ENCODE measurements at regions not wholly inside any gene's neighbourhood (a gene's known extent, or its start where the extent isn't known, plus 50 kb on each side); places are given as distances from the start of the nearest gene placed in this dataset.
A peak's percentile ranks its signal among the peaks of the same experiment; 100 is the strongest.
"Not testable (repeated sequence)": the region's sequence is repeated elsewhere in the genome, so short reads cannot be mapped to it uniquely, and the experiment has no call there.

DNA sequence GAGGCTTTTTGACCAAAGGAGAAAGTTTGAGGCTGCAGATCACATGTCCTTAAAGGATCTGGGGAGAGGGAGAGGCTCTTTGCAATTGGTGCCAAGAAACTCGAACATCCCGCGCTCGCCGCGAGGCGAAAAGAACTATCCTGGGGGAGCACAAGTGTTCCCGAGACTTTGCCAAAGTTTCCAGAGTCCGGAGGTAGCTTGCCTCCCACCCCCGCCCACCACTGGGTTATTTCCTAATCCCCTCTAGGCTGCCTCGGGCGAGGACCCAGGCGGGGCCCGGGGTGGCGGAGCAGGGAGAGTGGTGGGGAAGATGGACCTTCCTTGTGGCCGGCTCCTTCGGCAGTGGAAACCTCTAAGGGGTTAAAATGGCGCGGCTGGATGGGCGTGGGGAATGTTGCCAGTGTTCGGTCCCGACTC lies 114.5 kb downstream of the KCNRG start:
- no peak for DNase-seq

DNA sequence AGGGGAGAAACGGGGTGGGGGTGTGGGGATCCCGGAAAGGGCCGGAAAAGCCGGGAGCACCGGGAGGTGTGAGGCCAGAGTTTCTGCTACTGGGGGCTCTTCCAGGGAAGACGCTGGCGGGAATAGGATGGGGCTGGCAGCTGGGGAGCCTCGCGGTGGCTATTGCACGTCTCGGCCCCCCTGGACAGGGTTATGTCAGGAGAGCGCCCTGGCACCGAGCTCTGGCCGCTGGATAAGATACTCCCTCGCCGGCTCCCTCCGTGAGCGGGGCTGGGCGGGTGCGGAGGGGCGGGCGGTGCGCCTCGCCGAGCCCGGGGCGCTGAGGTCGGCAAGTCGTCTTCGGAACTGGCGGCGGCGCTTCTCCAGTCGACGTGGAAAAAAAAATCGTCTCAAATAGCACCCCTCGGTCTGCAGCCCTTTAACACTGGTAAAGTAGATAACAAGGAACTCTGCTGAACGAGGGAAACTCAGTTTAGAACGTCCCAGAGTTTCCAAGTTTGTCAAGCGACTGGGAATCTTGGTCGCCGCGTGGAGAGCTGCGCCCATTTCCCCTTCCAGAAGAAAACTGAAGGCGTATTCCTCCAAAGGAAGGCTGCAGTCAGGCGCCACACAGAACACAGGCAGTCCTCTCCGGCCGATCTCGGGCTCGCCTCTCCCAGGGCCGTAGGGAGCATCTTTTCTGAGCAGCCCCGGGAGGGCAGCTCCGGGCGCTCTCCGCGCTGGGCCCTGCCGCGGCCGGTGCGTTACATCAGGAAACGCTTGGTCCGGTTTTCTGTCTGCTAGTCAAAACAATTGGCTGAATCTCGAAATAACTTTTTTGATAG lies 115.1 kb downstream of the KCNRG start:
- DNase-seq, result peak in 3 of 51 donors; percentile 7 to 20 (median 20)

GRCh38 chr13:50131920-50132903 lies 117.0 kb downstream of the KCNRG start:
- DNase-seq, result no peak

DNA sequence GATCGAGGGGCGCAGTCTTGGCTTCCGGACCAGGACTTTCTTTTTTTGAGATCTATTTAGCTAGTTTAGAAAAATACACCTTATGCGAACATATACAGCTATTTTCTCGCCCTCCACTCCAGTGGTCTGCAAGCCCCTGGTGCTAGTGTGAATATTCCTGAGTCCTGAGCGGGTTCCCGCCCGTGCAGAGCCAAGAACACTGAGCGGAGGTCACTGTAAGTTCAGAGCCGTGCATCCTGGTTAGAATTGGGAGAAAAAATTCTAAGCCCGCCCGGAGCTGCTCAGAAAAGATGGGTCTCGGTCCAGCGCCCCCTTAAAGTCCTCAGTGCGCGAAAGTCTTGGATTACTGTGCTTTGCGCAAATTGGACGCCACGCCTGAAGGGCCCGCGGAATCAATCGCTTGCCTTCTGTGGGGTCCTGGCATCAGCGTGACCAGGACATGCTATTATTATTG lies 117.7 kb downstream of the KCNRG start:
- DNase-seq, result no peak

DNA sequence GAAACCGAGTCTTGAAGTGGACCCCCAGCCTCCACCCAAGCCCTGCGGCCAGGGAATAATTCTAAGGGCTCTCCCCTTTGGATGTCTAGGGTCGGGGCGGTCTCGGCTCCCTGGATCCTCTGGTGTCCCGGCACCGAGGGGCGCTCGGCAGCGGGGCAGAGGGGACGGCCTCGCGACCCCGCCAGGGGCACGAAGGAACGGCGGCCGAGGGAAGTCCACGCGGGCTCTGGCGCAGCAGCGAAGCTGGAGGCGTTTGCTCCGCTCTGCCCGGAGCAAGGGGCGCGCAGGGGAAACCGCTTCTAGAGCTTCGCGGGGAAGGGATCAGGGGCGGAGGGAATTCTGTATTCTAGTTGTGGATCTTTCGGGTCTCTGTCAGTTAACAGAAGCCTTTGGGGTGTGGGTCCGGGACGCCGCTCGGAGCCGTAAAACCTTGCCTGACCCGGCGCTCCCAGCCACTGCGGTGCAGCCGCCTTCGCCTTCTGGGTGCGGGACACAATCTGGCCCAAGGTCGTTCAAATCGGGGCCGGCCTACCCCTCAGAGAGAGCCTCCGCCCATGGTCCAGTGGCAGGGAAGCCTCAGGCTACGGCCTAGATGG lies 118.2 kb downstream of the KCNRG start:
- no peak for DNase-seq

DNA sequence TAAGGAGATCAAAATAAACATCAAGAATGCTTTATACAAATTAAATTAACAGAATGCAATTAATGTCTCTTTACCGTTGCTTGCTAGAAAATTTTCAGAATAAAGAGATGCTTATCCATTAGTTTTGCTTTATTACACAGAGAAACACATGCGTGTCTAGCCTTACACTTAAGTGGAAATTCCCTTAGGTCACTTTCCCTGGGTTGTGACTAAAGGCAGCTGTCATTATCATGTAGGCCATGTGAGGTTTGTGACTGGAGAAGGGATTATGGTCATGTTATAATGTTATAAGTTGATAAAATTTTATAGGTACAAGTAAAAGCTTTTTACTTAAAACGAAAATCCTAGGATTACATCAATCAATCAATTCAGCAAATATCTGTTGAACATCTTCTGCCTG lies 121.0 kb downstream of the KCNRG start:
- no peak for DNase-seq

- no peak for DNase-seq
Observed at GRCh38 chr13:50136678-50137077, 121.4 kb downstream of the KCNRG start.

DNA sequence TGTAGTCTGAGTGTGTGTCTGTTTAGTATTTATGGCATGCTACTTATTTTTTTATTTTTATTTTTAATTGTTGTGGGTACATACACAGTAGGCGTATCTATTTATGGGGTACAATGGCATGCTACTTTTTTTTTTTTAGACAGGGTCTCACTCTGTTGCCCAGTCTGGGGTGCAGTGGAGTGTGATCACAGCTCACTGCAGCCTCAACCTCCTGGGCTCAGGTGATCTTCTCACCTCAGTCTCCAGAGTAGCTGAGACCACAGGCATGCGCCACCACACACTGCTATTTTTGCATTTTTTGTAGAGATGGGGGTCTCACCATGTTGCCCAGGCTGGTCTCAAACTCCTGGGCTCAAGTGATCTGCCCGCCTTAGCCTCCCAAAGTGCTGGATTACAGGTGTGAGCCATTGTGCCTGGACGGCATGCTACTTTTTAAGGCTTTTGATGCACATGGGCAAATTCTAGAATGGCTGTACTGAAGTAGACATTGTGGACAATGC lies 124.2 kb downstream of the KCNRG start:
- DNase-seq, result not testable (repeated sequence)

GRCh38 chr13:50140153-50140552 lies 124.9 kb downstream of the KCNRG start:
- DNase-seq, result no peak

GRCh38 chr13:50140581-50141374 lies 125.5 kb downstream of the KCNRG start:
- no peak for DNase-seq

GRCh38 chr13:50141375-50141975 lies 126.2 kb downstream of the KCNRG start:
- DNase-seq, result no peak

GRCh38 chr13:50144246-50145160 lies 129.3 kb downstream of the KCNRG start:
- DNase-seq, result no peak

GRCh38 chr13:50149214-50149613 lies 134.0 kb downstream of the KCNRG start:
- no peak for DNase-seq

GRCh38 chr13:50149932-50150331 lies 134.7 kb downstream of the KCNRG start:
- DNase-seq, result no peak

- DNase-seq, result no peak
Observed at GRCh38 chr13:50152224-50152623, 137.0 kb downstream of the KCNRG start.

DNA sequence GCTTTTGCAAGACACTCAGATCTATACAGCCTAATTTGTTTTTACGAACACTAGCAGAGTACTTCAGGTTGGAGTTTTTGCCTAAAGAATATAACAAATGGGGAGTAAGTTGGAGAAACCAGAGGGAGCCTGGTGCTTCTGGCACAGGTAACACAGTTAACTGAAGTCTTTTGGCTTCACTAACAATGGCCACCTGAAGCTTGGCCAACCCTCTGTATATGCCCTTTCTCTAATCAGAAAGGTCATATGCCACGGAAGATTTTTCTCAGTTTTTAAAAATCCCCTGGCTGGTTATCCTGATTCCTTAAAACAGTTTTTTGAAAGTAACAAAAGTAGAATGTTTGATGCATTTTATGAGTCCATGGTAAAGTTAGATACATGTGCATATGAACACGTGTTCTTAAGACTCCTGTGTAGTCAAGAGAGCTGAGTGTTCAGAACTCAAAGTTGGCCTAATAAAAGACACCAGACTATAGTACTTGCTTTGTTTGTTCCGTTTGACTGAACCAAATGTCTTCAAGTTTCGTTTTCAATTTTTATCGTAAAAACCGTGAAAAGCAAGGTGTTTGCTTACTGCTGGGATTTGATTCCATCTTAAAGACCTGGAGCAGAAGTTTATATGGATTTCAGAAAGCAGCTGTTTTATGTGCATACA lies 137.5 kb downstream of the KCNRG start:
- DNase-seq, result no peak

GRCh38 chr13:50153401-50153800 lies 138.2 kb downstream of the KCNRG start:
- no peak for DNase-seq

GRCh38 chr13:50153876-50154275 lies 138.6 kb downstream of the KCNRG start:
- peak in 1 of 51 donors; percentile 12 for DNase-seq

DNA sequence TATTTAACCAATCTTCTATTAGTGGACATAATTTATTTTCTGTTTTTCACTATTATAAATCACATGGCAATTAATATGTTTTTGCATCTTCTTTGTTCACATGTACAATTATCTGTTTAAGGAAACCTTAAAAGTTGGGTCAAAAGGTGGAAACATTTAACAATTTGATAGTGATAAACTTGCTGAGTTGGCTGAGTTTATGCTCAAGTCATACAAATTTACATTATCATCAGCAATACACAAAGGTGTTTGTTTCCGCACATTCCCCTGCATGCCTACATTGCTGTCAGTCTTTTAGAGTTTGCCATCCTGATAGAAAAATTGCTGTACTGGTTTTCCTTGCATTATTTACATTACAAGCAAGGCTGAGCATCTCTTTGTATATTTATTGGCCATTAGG lies 139.5 kb downstream of the KCNRG start:
- DNase-seq, result no peak
